MM.1S (cell line): ENCODE measurements at regions not wholly inside any gene's neighbourhood (a gene's known extent, or its start where the extent isn't known, plus 50 kb on each side); places are given as distances from the start of the nearest gene placed in this dataset.
"Not testable (repeated sequence)": the region's sequence is repeated elsewhere in the genome, so short reads cannot be mapped to it uniquely, and the experiment has no call there.

Experiments used
- DNase-seq: peaks from one replicate; pipeline ENCODE4 v3.0.0-alpha.2; 2015
- H2AFZ ChIP-seq: fragments of 300-600 bp; sonication (generic); 2 replicates; pipeline ENCODE4 v1.6.0; 2016; ENCODE audit warnings: antibody characterized with exemption, low read length
- H3F3A ChIP-seq: fragments of 300-600 bp; sonication (generic); 2 replicates; pipeline ENCODE4 v1.6.1; 2016; ENCODE audit warnings: mild to moderate bottlenecking, antibody characterized with exemption, low read length, moderate library complexity, mixed read lengths; ENCODE audit not compliant: insufficient read depth
- H3K27ac ChIP-seq: fragments of 300-600 bp; sonication (generic); 2 replicates; pipeline ENCODE4 v1.5.1; 2016; ENCODE audit warnings: mild to moderate bottlenecking, low read length
- H3K27me3 ChIP-seq: fragments of 300-600 bp; sonication (generic); replicated peaks from 2 replicates; pipeline ENCODE4 v1.6.0; 2016; ENCODE audit warnings: low read length; ENCODE audit not compliant: insufficient read depth
- H3K36me3 ChIP-seq: fragments of 300-600 bp; sonication (generic); replicated peaks from 2 replicates; pipeline ENCODE4 v1.6.1; 2016; ENCODE audit warnings: mild to moderate bottlenecking, low read length, mixed read lengths; ENCODE audit not compliant: insufficient read depth
- H3K4me1 ChIP-seq: fragments of 300-600 bp; sonication (generic); 2 replicates; pipeline ENCODE4 v1.6.1; 2016; ENCODE audit warnings: low read length, mixed read lengths
- H3K4me2 ChIP-seq: fragments of 300-600 bp; sonication (generic); 2 replicates; pipeline ENCODE4 v1.6.0; 2016; ENCODE audit warnings: low read depth, low read length
- H3K4me3 ChIP-seq: fragments of 300-600 bp; sonication (generic); 2 replicates; pipeline ENCODE4 v1.5.1; 2016; ENCODE audit warnings: low read length, mixed read lengths
- H3K79me2 ChIP-seq: fragments of 300-600 bp; sonication (generic); 2 replicates; pipeline ENCODE4 v1.6.1; 2016; ENCODE audit warnings: mixed run types, low read length, mixed read lengths
- H3K9ac ChIP-seq: fragments of 300-600 bp; sonication (generic); 2 replicates; pipeline ENCODE4 v1.6.1; 2016; ENCODE audit warnings: low read length, mixed read lengths
- H3K9me2 ChIP-seq: fragments of 300-600 bp; sonication (generic); replicated peaks from 2 replicates; pipeline ENCODE4 v1.6.1; 2016; ENCODE audit warnings: mild to moderate bottlenecking, low read length, mixed read lengths; ENCODE audit not compliant: insufficient read depth
- H3K9me3 ChIP-seq: fragments of 300-600 bp; sonication (generic); replicated peaks from 2 replicates; pipeline ENCODE4 v1.6.1; 2016; ENCODE audit warnings: mild to moderate bottlenecking, low read length, mixed read lengths; ENCODE audit not compliant: insufficient read depth
- H4K20me1 ChIP-seq: fragments of 300-600 bp; sonication (generic); 2 replicates; pipeline ENCODE4 v1.6.1; 2016; ENCODE audit warnings: mild to moderate bottlenecking, low read length, moderate library complexity, mixed read lengths; ENCODE audit not compliant: insufficient read depth
- CTCF ChIP-seq: fragments of 300-600 bp; sonication (generic); IDR thresholded peaks from 2 replicates; pipeline ENCODE4 v1.5.1; 2016; ENCODE audit warnings: antibody characterized with exemption, low read length, mixed read lengths
- EZH2 ChIP-seq: fragments of 300-600 bp; sonication (generic); optimal IDR thresholded peaks from 2 replicates; pipeline ENCODE3; 2017; ENCODE audit warnings: low read depth, mild to moderate bottlenecking, antibody characterized with exemption, low read length, mixed read lengths
- EZH2phosphoT487 ChIP-seq: fragments of 300-600 bp; sonication (generic); IDR thresholded peaks from 2 replicates; pipeline ENCODE4 v1.6.1; 2018; ENCODE audit warnings: antibody characterized with exemption, low read length

GRCh38 chr2:222760301-222760897 is 88.9 kb downstream of the MOGAT1 start:
- no peak for TF ChIP-seq EZH2phosphoT487
- Histone ChIP-seq H3K4me1 (no peaks in the 10 kb centered on the region), H3K9me3 (no peaks in the 10 kb centered on the region), H3K27me3 (no peaks in the 10 kb centered on the region), H4K20me1 (no peaks in the 10 kb centered on the region), H3K79me2 (no peaks in the 10 kb centered on the region), H2AFZ (no peak overlapping the region), H3K27ac (no peak overlapping the region), H3K36me3 (no peaks in the 10 kb centered on the region), H3K4me2 (no peak overlapping the region), H3K9ac (no peak overlapping the region), H3K4me3 (no peak overlapping the region), H3K9me2 (no peaks in the 10 kb centered on the region), H3F3A (no peaks in the 10 kb centered on the region)
- DNase-seq: no peak

- Histone ChIP-seq H3K27ac (no peak overlapping the region), H3K4me2 (no peak overlapping the region), H3K4me1 (no peaks in the 10 kb centered on the region), H2AFZ (no peak overlapping the region), H3K79me2 (no peaks in the 10 kb centered on the region), H4K20me1 (no peaks in the 10 kb centered on the region), H3K36me3 (no peaks in the 10 kb centered on the region), H3K9me2 (no peaks in the 10 kb centered on the region), H3K4me3 (no peak overlapping the region), H3K27me3 (no peaks in the 10 kb centered on the region), H3K9me3 (no peaks in the 10 kb centered on the region), H3K9ac (no peak overlapping the region), H3F3A (no peaks in the 10 kb centered on the region)
- no peak for TF ChIP-seq EZH2
- no peak for TF ChIP-seq EZH2phosphoT487
- TF ChIP-seq CTCF: no peak
- DNase-seq: no peak
Measured at GRCh38 chr2:222761888-222762287, 90.4 kb downstream of the MOGAT1 start.

GRCh38 chr2:222762342-222762741 is 90.9 kb downstream of the MOGAT1 start:
- H3K4me1 ChIP-seq: no peaks in the 10 kb centered on the region
- no peaks in the 10 kb centered on the region for H3K27me3 ChIP-seq
- TF ChIP-seq EZH2: no peak
- no peak for TF ChIP-seq EZH2phosphoT487
- TF ChIP-seq CTCF: no peak
- no peaks in the 10 kb centered on the region for H3K36me3 ChIP-seq
- H4K20me1 ChIP-seq: no peaks in the 10 kb centered on the region
- H3K4me3 ChIP-seq: no peak overlapping the region
- no peaks in the 10 kb centered on the region for H3K9me3 ChIP-seq
- H3K9me2 ChIP-seq: no peaks in the 10 kb centered on the region
- H3F3A ChIP-seq: no peaks in the 10 kb centered on the region
- H3K27ac ChIP-seq: no peak overlapping the region
- DNase-seq: no peak
- H3K79me2 ChIP-seq: no peaks in the 10 kb centered on the region
- H3K4me2 ChIP-seq: no peak overlapping the region
- no peak overlapping the region for H2AFZ ChIP-seq
- no peak overlapping the region for H3K9ac ChIP-seq

GRCh38 chr2:222765883-222766282 is 94.4 kb downstream of the MOGAT1 start:
- not testable (repeated sequence) for H3K79me2 ChIP-seq, H3K9ac ChIP-seq, H3K36me3 ChIP-seq, H3K27ac ChIP-seq, H4K20me1 ChIP-seq, H3K9me2 ChIP-seq, H3F3A ChIP-seq, H3K9me3 ChIP-seq, H2AFZ ChIP-seq, H3K4me2 ChIP-seq, H3K27me3 ChIP-seq, DNase-seq, H3K4me3 ChIP-seq, H3K4me1 ChIP-seq

GRCh38 chr2:222768019-222768418 is 92.8 kb upstream of the ACSL3 start:
- not testable (repeated sequence) for H3K27me3 ChIP-seq, DNase-seq, H3K36me3 ChIP-seq

More at GRCh38 chr2:222768019-222768418, 92.8 kb upstream of the ACSL3 start:
- not testable (repeated sequence) for H3K4me3 ChIP-seq, H2AFZ ChIP-seq, H4K20me1 ChIP-seq, H3K27ac ChIP-seq, H3F3A ChIP-seq, H3K9ac ChIP-seq, H3K79me2 ChIP-seq, H3K9me2 ChIP-seq, H3K4me2 ChIP-seq, H3K9me3 ChIP-seq, H3K4me1 ChIP-seq
